GM19351 (cell line): ENCODE measurements at regions not wholly inside any gene's neighbourhood (a gene's known extent, or its start where the extent isn't known, plus 50 kb on each side); places are given as distances from the start of the nearest gene placed in this dataset.

Source experiments
- ATAC-seq: cut with Tn5 transposase; IDR thresholded peaks from one replicate; pipeline ENCODE4 v1.9.1; 2021; ENCODE audit warnings: mild to moderate bottlenecking, moderate library complexity; ENCODE audit not compliant: unreplicated experiment

DNA sequence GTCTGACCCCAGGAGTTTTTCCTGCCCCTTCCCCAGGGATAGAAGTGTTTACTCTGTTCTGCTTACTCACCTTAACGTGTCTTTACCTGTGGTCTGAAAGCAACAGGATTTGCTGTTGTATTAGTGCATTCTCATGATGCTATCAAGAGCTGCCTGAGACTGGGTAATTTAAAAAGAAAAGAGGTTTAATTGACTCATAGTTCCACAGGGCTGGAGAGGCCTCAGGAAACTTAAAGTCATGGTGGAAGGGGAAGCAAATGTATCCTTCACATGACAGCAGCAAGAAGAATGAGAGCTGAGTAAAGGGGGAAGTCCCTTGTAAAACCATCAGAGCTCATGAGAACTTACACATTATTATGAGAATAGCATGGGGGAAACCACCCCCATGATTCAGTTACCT lies 240.4 kb downstream of the SNAPC1 start:
- no peak for ATAC-seq

DNA sequence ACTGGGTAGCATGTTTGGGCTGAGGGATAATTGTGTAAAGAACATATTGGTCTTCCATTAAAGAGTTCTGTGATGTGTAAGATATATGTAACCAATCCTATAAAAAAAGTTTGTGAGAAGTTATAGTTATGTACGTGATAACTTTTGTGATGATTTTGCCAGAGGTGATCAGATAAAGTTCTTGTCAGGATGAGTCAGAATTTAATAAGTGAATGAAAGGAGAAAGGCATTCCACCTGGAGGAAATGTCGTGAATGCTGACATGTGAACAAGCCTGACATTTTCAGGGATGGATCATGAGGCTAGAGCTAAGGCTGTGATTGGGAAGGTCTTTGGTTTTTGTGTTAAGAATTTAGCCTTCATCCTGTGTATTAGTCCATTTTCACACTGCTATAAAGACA lies 241.5 kb downstream of the SNAPC1 start:
- ATAC-seq: no peak

DNA sequence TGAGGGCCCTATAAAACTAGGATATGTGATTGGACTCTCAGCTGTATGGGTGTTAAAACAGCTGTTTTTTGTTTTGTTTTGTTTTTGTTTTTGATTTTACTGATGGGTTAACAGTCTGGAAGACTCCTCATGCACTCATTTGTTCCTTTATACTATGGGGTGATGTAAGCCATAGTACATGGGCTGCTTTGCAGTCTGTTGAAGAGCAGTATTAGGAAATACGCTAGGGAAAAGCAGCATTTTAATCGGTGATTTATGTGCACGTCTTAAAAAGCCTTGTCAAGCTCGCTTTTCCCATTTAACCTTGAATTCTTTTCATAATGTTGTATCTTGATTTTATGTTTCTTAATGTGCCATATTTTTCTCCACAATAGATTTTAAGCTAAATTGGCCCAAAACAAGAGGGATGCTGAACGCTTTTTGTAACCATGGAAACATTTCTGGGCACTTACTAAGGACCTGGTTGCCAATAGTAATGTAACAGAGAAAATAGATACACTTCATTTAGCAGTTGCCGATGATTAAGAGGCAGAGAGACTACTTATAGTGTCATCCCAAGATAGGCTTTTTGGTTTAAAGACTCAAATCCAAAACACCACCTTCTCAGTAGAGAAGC lies 244.0 kb downstream of the SNAPC1 start:
- ATAC-seq: no peak

DNA sequence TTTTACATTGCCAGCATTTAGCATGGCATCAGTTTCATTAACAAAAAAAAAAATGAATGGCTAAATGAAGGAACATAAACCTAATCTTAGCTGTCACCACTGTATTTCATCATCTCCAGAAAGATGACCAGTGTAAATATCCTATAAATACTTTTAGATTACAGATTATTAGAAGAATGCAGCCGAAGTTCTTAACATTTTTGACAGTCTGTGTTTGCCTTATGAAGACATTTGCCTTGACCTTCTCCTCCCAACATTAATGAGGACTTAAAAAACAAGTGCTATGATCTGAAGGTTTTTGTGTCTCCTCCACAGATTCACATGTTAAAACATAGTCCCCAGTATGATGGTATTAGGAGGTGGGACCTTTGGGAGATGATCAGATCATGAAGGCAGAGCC lies 253.0 kb downstream of the SNAPC1 start:
- ATAC-seq: no peak

DNA sequence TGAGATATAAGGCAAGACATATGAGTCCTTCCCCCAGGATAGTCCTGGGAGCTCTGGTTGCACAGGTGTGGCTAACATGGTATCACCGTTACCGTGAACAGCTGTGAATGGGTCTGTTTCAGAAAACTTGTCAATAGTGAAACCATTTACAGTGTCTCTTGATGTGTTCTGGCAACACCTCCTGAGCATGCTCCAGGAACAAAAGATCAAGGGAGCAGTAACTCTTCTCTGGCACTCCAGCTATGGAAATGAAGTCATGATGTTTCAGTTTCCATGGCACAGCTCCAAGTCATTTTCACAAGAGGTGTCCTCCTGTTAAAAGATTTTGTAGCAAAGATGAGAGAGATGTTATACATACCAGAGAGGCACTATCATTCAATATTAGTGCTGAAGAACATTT lies 253.7 kb downstream of the SNAPC1 start:
- no peak for ATAC-seq

DNA sequence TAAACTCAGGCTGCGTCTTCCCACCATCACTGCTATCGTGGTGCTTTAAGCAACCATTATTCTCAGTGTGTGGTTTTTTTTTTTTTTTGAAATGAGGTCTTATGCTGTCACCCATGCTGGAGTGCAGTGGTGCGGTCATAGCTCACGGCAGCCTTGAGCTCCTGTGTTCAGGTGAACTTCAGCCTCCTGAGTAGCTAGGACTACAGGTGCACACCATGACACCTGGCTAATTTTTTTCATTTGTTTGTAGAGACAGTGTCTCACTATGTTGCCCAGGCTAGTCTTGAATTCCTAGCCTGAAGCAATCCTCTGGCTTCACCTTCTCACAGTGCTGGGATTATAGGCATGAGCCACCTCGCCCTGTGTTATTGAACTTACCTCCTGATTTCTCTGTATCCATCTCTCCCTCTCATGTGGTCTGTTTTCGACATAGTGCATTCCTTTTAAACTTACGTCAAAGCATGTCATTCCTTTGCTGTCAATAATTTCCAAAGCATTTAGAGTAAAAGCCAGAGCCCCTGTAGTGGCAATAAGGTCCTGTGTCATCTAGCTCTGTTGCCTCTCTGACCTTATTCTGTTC lies 255.5 kb downstream of the SNAPC1 start:
- ATAC-seq: no peak

DNA sequence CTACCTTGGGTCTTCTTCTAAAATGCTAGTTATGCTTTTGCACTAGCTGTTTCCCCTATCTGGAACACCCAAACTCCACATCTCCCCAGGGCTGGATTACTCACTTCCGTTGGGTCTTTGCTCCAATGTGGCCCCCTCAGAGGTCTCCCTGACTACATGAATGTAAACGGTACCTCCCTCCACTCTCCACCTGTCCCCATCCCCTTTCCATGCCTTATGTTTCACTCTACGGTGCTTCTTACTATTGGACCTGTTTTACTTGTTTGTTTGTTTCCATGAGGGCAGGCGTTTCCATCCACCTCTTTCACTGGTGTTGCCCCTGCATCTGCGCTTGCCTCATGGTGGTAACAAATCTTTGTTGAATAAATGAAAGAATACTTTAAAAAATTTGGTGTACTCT lies 256.4 kb downstream of the SNAPC1 start:
- ATAC-seq: no peak

DNA sequence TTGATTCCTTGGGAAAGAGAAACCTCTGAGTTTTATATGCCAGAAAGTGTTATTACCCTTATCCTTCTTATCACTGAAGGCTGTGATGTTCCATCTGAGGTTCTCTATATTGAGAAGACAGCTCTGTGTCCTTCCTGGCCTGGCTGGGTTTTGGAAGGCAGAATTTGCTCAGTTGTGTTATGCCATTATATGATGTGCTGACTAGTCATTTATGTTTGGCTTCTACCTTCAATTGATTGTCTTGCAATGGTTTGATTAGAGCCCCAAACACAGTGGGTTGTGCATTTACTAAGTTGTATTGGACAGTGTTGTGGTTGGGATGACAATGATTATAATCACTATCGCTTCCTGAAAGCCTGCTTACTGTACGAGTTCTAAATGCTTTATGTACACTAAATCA lies 265.7 kb downstream of the SNAPC1 start:
- no peak for ATAC-seq

DNA sequence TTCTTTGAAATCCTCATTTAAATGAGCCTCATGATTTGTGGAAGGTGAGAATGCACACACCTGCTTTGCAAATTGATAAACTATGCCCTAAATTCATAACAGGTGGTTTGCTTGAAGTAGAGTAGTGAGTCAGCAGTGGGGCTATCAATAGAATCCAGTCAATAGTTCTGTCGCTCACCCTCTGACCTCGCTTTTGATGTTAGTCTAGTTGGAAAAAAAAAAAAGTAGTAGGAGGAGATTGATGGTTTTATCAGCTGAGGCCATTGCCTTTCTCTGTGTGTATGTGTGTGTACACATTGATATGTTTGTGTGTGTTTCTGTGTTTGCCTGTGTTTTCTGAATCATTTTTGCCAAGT lies 267.3 kb downstream of the SNAPC1 start:
- peak; percentile 72 for ATAC-seq

DNA sequence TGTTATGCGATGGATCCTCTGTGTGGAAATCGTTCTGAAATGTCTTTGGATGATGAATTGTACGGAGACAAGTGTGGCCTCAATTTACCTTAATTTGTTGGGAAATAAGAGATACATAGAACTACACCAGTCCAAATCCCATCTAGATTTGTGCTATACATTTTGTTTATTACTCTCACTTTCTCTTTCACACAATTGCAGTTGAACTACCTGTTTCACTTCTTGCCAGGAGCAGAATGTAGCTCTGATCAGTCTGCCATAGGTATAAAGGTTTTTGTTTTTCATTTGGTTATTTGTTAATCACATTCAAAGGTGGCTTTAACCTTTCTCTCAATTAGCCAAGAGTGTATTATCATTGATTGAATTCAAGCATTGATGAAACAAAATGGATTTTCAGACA lies 268.2 kb downstream of the SNAPC1 start:
- peak; percentile 50 for ATAC-seq

DNA sequence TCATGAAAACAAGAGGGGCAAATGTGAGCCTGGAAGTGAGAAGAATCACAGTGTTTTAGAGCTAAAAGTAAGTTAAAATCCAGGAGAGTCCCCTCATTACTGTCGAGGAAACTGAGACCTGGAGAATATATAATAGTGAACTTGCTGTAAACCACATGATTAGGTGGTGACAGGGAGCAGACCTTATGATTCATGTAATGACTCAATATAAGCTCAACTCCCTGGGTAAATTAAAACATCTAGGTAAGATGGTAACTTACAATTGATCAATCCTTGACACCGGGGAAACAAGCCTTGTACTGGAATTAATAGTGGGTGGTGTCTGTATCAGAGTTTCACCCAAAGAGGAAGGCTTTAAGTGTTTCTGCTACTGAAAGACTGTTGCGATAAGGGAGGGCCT lies 269.3 kb downstream of the SNAPC1 start:
- ATAC-seq: no peak

DNA sequence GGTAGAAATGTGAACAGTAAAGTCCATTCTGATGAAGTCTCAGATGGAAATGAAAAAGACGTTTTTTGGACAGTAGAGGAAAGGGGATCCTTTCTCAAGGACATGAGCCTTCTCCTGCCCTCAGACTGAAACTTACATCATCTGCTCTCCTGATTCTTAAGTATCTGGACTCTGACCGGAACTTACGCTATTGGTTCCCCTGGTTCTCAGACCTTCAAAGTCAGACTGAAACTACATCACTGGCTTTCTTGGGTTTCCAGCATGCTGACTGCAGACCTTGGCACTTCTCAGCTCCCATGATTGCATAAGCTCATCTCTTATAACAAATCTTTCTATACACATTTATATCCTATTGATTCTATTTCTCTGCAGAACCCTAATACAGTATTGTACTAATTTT lies 291.0 kb downstream of the SNAPC1 start:
- ATAC-seq: peak; percentile 100

DNA sequence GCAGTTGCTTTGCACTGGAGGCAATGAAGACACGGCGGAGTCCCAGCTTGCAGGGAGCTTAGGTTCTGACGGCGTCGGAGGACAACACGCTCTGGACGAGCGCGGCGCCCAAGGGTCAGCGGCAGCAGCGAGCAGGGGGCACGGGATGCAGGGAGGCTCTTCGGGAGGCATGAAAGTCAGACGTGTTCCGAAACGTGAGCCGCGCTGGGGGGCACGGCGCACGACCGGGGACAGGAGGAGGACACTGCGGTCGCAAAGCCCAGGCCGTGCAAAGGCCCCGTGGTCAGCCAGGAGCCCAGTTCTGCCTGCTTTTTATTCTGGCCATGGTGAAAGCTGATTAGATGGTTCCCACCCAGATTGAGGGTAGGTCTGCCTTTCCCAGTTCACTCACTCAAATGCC lies 294.6 kb downstream of the SNAPC1 start:
- no peak for ATAC-seq

DNA sequence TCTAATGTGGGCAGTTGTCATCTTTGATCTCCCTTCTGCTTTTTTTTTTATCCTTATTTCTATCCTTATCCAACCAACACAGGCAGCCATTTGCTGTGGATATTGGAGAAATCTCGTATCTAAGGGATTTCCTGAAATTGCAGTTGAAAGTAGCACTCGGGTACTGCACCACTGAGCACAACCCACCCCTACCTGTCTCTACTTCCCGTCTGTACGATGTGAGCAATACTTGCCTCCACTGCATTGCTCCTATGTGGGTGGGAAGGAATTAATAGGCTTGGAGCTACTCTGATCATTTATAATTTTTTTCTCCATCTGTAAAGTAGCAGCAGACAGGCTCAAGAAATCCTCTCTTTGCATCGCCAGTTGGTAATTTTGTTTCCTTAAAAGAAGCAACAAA lies 300.4 kb downstream of the SNAPC1 start:
- ATAC-seq: no peak

DNA sequence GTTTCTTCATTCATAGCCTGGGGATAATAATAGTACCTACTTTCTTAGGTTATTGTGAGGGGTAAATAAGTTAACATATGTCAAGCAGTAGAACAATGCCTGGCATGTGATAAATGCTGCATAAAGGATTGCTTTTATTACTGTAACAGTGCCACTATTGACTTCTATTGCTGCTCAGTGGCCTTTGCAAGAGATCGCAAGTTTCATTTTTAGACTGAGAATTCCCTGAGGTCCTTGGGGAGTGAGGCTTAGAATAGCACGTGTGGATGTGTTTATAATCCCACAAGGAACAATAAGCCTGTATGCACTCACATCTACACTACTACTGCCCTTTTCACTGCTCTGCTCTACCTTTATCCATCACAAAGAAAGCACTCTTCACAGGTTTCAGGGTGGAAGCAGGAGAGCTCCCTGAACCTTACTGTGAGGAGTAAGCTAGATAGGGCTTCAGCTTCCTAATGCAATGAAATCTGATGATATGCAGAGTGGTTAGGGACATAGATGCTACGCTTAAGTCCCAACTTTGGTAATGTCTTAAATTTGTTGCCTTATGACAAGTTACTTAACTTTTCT lies 302.6 kb downstream of the SNAPC1 start:
- no peak for ATAC-seq

DNA sequence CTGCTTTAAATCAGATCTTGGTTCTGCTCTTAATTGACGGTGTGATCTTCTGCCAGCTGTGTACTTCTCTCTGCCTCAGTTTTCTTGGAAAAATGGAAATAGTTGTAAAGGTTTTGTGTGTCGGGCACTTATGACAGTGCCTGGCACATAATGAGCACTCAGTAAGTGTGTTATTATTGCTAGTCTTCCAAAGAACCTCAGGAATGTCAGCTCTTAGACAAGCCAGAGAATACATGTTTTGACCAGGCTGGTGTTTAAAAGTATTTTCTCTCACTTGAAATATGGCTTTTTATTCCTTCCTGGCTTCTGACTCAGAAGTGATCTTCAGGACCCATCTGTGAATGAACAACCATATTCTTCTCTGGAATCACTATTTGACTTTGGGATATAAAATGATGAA lies 304.1 kb downstream of the SNAPC1 start:
- ATAC-seq: no peak

DNA sequence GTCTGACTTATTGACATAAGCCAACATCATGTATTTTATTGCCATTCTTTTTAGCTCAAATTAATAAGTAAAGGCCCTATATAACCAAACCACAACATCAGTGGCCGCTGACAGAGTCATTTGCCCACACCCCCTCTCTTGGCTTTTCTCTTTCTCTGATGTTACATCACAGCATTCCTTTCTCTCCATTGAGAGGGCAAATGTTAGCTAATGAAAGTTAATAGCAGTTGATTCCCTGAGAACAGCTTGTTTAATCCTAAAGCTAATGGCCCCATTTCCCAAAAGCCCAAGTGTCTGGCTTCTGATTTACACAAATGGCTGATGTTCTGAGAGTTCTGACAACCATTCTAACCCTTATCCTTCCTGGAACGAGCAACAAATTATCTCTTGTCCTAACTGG lies 308.8 kb downstream of the SNAPC1 start:
- no peak for ATAC-seq

DNA sequence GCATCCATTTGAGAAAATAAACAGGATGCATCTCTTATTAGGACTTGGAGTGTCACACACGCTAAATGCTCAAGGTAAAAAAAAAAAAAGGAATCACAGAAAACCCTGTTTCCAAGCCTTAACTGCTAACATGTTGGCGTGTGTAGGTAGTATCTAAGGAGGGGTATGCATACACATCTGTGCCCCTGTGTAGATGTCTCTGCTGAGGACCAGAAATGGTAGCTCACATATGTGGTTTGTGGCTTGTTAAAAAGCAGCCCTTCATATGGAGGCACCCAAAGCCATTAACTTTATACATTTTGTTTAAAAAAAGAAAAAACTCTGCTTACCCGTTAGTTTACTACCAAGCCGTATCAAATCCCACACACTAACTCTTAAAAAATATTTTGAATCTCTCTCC lies 314.1 kb downstream of the SNAPC1 start:
- no peak for ATAC-seq

DNA sequence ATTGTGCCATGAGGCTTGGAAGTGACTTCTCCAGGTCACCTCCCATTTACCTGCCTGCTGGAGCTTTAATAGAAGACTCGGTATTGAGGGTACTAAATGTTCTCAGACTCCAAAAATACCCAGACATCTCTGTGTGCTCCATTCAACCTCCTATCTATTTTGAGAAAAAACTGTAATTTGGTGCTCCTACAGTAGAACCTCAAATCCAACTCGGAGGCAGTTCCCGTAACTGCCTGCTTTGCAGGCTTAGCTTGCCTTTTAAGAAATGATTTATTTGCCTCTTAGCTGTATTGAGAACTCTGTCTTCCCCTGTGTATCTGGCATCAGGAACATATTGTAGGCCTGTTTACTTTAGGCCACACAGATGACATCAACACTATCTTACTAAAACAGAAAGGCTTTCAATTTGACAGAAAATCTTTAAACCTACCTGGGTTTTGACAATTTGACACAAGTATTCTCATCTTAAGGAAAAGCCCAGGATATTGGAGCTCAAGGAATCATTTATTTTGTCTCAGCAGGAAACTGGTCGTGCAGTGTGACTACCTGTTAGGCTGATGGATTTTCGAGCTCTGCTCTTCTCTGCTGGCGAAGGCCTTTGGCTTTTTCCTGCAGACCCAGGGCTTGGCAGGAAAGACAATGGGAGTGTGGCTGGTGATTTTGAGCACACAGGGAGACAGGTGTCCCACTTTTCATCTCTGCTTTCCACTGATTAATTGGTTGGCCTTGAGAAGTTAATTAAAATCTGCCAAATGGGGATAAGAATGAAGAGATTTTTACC lies 314.8 kb downstream of the SNAPC1 start:
- no peak for ATAC-seq

DNA sequence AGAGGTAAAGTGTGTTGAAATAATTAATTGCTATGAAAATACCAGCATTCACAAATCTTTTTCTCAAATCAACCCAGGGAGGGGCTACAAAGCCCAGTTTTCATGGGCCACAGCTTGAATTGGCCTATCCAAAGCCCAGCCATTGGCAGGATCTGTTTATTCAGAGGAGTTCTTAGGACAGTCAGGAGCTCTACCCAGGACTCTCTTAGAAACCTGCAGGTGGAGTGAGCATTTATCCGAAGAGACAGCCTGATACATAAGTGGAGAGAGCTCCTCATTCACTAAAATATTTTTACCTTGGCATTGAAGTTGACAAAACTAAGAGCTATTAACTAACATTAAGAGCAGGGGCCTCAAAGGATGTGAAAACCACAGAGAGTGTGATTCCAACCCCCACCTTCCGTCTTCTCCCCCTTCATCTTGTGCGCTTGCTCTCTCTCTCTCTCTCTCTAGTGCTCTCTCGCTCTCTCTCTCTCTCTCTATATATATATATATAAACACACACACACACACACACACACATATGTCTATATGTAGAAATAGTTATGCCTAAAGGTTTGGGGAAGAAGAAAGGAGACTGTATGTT lies 315.5 kb downstream of the SNAPC1 start:
- ATAC-seq: no peak

DNA sequence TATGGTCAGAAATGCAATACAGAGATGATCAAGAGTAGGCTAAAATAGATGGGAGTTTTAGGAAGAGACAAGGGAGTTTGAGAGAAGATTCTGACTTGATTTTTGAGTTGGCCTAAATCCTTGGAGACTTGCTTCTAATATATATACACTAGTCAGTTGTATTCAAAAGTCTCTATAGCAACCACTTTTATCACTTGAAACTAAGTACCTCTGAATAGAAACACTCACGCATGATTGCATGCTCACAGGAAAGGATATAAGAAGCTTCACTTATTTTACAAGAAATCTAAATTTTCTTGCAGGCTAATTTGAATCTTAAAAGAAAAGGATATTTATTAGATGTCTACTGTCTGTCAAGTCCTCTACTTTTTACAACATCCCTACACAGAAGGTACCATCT lies 316.8 kb downstream of the SNAPC1 start:
- ATAC-seq: peak; percentile 46
